ENCODE measurements at regions not wholly inside any gene's neighbourhood (a gene's known extent, or its start where the extent isn't known, plus 50 kb on each side); places are given as distances from the start of the nearest gene placed in this dataset.
"Not testable (repeated sequence)": the region's sequence is repeated elsewhere in the genome, so short reads cannot be mapped to it uniquely, and the experiment has no call there.

GRCh38 chr21:33974513-33975468 is 59.2 kb upstream of the ATP5PO start:
- DNase-seq, result no peak

DNA sequence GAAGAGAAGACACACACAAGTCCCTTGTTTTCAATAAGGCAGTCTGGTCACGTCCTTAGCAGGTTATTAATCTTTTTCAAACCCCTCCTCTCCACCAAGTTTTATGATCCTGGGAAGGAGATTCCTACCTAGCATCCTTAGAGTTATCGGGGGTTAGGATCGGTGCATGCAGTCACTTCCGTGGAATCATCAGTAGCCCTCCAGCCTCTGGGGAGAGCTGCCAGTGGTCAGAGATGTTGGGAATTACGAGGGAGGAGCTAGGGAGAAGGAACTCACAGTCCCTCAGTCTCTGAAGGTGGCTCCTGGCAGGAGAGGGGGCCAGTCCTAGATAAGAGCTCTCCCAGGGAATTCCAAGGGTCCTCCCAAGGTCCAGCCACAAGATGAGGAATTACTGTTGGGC is 57.7 kb upstream of the ATP5PO start:
- no peak for DNase-seq

DNA sequence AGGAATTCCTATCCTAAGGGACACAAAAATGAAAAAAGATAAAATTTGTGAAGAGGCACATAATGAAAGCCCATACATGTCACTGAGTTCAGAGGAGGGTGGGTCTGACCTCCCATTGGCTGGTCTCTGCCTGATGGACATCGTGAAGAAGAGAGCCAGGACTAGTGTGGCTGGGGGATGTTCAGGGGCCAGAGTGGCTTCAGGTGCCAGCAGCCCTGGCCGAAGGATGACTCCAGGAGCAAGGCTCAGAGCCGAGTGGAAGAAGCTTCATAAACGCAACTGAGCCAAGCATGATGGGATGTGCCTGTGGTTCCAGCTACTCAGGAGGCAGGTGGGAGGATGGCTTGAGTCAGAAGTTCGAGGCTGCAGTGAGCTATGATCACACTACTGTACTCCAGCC is 56.9 kb upstream of the ATP5PO start:
- DNase-seq, result no peak

DNA sequence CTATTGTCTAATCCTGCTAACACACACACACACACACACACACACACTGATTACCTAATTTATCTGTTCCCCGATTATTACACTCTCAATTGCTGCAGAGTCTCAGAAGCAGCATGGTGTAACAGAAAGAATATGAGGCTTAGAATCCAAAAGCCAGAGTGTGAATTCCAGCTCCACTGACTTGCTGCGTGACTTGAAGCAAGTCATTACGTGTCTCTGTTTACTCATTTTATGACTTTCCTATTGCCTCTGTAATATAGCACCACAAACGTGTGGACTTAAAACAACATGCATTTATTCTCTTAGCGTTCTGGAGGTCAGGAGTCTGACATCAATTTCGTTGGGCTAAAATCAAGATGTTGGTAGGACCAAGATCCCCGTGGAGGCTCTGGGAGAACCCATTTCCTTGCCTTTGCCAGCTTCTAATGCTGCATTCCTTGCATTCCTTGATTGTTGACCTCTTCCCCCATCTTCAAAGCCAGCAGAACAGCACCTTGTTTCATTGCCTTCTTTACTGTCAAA is 55.9 kb upstream of the ATP5PO start:
- DNase-seq, result no peak

- DNase-seq, result no peak
Measured at GRCh38 chr21:33969581-33969980, 54.0 kb upstream of the ATP5PO start.

DNA sequence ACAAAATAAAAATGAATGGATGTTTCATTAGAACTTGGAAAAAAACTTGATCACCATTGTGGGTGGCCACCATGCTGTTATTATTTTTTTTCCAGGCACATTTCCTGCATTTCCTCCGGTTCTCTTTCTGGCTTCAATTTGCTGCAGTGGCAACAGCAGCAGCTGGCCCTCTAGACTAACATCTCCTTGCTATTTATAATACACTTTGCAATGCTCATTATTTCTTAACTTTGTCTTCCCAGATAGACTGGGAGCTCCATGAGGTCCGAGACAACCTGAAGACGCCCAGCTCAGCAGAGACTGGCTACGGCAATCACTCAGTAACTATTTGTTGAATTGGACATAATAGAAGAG is 53.4 kb upstream of the ATP5PO start:
- DNase-seq, result no peak

DNA sequence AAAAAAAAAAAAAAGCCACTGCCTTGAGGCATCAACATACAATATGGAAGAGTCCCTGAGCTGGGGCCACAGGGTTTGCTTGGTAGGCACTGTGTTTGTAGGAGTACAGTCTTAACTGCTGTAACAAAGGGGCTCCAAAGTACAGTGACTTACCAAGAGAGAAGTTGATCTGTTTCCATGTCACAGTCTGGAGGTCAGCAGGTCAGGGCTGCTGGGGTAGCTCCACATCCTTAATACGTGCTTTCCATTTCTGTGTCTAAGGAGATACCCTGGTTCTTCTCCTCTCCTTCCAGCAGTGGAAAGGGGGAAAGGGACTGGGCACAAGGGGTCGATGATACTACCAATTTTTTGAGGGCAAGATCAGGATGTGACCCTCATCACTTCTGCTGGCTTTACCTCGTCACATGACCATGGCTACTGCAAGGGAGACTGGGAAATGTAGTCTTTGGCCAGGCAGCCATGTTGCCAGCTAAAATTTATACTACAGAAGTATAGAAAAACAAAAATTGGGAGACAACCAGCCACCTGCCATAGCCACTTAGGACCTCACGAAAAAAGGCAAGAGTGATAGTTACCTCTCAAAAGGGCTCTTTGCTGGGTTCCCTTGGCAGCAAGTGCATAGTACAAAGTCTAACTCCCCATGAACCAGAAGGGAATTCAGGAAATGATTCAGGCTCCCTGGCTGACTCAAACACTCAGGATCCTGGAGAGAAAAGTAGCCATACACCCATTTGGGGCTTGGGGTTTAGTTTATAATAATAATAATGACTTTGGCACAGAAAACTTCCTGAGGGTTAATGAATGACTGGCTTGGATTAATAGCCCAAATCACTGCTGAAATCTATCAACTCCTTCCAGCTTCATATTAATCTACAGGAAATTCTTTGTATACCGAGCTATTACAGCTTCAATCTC is 52.7 kb upstream of the ATP5PO start:
- peak in 1 of 3 donors; percentile 75 for DNase-seq

DNA sequence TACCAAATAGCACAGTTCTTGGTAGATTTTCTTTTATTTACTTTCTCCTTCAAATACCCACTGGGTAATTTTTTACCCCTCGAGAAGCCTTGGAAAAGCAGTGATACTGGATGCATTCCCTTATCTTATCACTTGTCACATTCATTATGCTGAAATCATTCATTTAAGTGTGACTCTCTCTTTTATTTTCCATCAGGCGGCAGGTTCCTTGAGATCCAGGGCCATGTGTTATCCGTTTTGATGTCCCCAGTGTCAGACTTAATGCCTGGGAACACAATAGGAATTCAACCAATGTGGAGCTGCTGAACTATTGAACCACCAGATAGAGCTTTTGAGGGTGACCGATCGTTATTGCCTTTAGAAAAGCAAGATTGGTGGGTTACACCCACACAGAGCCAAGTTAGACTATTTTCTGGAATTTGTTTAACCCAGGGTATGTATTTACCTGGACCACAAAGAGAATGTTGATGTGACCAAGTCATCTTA is 51.5 kb upstream of the ATP5PO start:
- no peak for DNase-seq

GRCh38 chr21:33966324-33966949 is 50.8 kb upstream of the ATP5PO start:
- DNase-seq, result no peak

GRCh38 chr21:33965662-33966061 is 50.1 kb upstream of the ATP5PO start:
- DNase-seq, result not testable (repeated sequence)

All from muscle of back (tissue), 3 donors.